ENCODE measurements at regions not wholly inside any gene's neighbourhood (a gene's known extent, or its start where the extent isn't known, plus 50 kb on each side); places are given as distances from the start of the nearest gene placed in this dataset.
"Not testable (repeated sequence)": the region's sequence is repeated elsewhere in the genome, so short reads cannot be mapped to it uniquely, and the experiment has no call there.

DNA sequence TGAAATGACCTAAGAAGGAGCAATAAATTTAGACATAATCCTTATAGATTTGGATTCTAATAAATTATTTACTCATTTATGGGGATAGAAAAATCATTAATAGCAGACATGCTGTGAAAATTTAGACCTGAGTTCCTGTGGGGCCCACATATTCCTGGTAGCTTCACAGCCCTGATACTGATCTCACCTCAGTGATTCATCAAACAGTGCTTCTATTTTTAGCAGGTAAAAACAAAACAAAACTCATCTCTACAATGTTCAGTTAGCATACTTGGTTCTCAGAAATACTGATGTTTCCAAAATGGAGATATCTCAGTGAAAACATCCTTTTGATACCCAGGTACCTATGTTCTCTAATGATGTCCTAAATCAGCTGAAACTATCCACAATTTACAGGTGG, 841.1 kb upstream of the SORCS1 start:
- DNase-seq (ENCODE audit: low read depth): no peak

GRCh38 chr10:108003576-108003975, 839.1 kb upstream of the SORCS1 start:
- DNase-seq (ENCODE audit: low read depth): no peak

DNA sequence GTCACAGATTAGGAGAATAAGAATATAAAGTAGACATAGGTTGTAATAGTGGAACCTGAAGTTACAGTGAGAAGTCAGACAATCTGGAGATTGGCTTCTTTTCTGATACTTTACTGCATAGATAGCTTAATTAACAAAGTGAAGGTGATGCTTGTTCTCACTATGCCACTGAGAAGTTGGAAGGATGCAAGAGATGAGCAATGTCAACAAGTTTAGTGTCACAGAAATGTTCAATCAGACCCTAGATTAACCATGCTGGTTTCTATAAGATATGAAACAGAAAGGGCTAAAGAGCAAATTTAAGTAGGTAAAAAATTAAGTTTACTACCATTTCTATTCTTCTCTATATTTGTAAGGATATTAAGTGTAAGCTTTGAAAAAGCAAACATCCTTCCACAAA, 838.6 kb upstream of the SORCS1 start:
- no peak for DNase-seq (ENCODE audit: low read depth)

GRCh38 chr10:108000365-108000764, 835.9 kb upstream of the SORCS1 start:
- DNase-seq (ENCODE audit: low read depth): no peak

GRCh38 chr10:107994621-107995270, 830.2 kb upstream of the SORCS1 start:
- DNase-seq (ENCODE audit: low read depth): no peak

DNA sequence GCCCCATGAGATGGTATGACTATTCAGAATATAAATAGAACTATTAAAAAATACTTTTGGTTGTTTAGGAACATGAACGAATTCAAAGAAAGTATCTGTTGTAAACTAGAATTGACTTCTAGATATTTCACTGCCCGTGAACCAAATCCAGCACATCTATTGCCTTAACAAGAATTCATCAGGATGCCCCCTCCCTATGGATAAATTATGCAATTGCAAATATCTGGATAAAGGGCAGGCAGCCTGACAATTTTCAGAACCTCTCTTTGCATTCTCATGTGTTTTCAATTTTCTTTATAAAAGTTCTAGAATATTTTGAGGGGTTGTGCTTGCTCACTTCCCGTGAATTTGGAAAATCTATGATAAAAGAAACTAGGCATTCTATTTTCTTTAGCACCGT, 822.1 kb upstream of the SORCS1 start:
- no peak for DNase-seq (ENCODE audit: low read depth)

DNA sequence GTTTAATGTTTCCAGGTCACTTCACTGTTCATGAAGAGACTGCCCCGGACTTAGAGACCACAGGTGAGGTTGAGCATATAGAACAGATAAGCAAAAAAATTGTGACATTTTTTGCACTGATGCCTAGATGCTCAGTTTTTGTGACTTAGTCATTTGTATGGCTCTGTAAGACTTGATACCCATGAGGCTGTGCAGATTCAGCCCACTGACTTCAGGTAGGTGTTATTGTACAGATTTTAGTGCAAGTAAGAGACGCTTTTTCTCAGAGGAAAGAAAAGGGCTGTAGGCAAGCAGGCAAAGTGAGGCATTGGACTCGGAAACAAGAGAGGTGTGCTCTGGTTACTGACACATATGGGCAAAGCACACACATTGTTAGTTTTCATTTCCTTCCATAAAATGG, 820.1 kb upstream of the SORCS1 start:
- no peak for DNase-seq (ENCODE audit: low read depth)

GRCh38 chr10:107984149-107984548, 819.6 kb upstream of the SORCS1 start:
- no peak for DNase-seq (ENCODE audit: low read depth)

- no peak for DNase-seq (ENCODE audit: low read depth)
Measured at GRCh38 chr10:107978455-107978854, 813.9 kb upstream of the SORCS1 start.

GRCh38 chr10:107971973-107972372, 807.5 kb upstream of the SORCS1 start:
- DNase-seq (ENCODE audit: low read depth): peak; percentile 42

- peak; percentile 33 for DNase-seq (ENCODE audit: low read depth)
Measured at GRCh38 chr10:107971411-107971810, 806.9 kb upstream of the SORCS1 start.

DNA sequence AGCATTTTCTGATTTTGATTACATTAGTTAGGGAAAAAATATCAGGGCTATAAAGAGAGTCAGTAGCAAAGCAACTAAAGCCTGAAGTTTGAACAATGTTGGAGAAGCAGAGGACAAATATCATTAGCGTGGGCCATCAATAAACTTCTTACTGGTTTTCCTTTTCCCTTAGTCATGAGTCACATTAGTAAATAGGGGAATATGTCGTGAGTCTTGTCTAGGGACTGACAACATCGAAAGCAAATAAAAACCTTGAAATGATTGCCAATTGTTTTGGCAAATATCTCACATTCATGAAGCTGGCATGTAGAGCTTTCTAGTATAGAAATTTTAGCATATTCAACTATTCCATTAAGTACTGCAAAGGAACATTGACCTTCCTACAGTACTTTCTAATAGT, 806.0 kb upstream of the SORCS1 start:
- no peak for DNase-seq (ENCODE audit: low read depth)

DNA sequence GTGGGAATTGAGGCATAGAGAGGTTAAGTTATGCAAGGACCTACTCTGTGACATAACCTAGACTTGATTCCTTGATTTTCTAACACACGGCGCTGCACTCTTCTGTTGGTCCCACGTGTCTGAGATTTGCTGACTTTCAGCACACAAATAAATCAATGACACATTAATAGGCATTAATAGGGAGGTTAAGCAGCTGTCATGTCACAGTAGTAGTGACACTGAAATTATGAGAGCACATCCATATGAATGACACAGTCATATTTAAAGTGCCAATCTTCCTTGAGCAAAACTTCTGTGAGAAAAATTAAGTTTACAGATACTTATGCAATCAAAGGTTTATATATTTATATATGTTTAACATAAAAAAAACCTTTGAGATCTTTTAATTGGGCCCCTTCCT, 805.4 kb upstream of the SORCS1 start:
- DNase-seq (ENCODE audit: low read depth): no peak

DNA sequence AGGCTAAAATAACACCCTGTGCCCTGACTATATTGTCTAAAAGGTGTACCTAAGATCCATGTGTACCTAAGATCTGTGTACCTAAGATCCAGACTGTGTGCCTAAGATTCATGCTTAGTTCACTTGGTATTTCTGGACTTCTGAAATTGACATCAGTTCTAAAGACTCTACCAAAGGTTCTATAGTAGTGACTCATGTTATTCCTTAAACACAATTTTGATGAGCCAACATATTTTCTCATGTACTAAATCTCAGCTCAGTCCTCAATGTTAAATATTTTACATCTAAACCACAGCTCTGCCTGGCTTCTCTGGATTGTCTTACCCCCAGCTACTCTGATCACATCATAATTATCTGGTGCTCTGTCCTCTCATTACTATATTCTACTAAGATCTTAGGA, 802.3 kb upstream of the SORCS1 start:
- no peak for DNase-seq (ENCODE audit: low read depth)

DNA sequence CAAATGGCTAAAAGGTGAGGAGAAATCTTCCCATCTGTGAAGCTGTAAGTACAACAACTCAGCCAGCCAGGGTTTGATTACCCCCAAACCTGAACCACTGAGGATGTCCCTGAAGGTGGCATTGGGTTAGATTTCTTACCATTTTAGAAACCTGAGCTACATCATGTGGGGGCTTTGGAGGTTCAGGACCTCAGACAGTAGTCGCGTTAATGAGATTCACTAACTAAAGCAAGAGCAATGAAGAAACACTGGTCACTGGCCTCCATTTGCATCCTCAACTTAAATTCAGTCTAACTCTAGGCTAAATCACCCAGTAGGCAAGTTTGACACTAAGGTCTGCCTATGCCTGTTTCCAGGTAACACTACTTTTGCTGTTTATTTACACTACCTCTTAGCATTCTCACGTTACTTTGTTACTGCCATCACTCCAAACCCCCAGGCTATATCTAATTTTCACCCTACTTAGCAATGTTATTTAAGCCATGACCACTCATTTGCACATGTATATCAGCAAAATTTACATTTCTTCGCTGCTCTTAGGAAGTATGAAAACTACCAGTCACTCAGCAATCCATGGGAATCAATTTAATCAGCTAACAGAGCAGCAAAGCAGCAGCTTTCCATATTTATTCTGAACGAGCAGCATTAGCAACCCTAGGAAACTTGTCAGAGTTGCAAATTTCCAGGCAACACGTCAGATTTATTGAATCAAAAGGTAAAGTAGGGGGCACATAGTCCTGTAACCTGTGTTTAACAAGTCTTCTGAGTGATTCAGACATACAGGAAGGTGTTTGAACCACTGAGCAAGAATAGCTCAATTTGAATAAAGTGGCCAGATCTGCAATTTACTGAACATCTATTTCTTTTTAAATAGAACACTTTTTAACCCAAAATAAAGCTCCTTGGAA, 788.4 kb upstream of the SORCS1 start:
- DNase-seq (ENCODE audit: low read depth): no peak

- DNase-seq (ENCODE audit: low read depth): not testable (repeated sequence)
Measured at GRCh38 chr10:107950411-107951062, 786.0 kb upstream of the SORCS1 start.

GRCh38 chr10:107942826-107943225, 778.3 kb upstream of the SORCS1 start:
- DNase-seq (ENCODE audit: low read depth): no peak

DNA sequence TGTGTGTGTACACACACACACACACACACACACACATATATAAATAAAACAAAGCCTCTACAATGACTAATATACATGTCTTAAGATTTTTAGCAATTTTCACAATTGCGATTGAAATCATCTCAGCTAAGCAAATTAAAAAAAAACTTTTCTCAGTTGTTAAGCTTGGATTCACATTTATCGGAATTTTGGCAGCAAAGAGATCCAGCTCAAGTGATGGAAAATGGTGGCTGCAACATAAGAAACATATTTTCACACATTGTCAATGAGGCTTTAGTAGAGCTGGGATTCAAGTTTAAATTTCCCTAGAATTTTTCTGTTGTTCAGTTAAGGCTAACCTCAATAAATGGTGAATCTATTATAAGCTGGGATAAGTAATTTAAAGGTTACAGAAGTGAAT, 768.6 kb upstream of the SORCS1 start:
- no peak for DNase-seq (ENCODE audit: low read depth)

GRCh38 chr10:107931808-107932207, 767.3 kb upstream of the SORCS1 start:
- no peak for DNase-seq (ENCODE audit: low read depth)

GRCh38 chr10:107930037-107930436, 765.5 kb upstream of the SORCS1 start:
- no peak for DNase-seq (ENCODE audit: low read depth)

DNA sequence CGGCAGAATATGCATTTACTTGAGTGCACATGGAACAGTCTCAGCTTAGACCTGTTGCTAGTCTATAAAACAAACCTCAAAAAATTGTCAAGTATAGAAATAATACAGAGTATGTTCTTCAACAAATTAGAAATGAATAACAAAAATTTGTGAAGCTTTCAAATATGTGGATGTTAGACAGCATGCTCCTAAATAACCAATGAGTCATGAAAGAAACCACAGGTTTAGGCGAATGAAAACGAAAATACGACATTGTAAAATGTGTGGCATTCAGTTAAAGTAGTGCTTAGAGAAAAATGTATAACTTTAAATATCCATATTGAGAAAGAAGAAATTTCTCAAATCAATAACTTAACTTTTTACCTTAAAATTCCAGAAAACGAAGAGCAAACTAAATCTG, 760.0 kb upstream of the SORCS1 start:
- DNase-seq (ENCODE audit: low read depth): no peak

DNA sequence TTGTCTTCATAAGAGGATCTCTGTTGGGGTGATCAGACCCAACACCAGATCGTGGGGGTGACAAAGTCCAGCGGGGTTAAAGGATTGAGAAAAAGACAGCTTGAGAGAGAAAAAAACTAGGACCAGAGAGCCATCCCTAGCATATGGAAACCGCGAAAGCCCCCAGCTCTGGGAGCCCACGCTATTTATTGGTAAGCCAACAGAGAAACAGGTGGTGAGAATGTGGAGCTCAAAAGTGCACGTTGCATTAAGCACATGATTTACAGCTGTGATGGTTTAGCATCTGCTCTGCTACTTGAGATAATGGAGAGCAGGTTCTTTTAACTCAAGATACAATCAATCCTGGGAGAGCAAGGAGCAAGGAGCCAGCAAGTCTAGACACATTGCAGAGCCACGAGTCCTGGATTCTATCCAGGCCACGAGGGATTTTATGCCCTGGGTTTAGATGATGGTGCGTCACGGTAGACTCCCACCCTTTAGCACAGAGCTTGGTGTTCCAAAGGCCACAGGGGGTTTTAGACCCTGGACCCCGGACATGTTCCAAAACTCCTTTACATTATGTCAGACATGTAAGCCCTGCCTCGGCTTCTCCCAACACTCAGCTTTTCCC, 755.2 kb upstream of the SORCS1 start:
- DNase-seq (ENCODE audit: low read depth): no peak

DNA sequence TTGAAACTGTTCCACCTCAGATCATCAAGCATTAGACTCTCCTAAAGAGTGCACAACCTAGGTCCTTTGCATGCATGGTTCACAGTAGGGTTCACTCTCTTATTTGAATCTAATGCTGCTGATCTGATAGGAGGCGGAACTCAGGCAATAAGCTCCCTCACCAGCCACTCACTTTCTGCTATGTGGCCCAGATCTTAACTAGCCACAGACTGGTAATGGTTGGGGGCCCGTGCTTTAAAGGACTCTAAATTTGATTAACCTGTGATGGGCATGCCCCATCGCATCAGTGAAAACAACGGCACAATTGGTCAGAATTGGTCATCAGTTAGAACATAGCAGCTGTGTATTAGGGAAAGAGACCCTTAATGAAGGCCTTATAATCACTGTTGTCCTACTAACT, 753.7 kb upstream of the SORCS1 start:
- no peak for DNase-seq (ENCODE audit: low read depth)

All from GM04503 (cell line).